Thyroid gland (tissue), 4 donors: ENCODE measurements at regions not wholly inside any gene's neighbourhood (a gene's known extent, or its start where the extent isn't known, plus 50 kb on each side); places are given as distances from the start of the nearest gene placed in this dataset.

Experiments used
- DNase-seq, 2 donors: peaks; one replicate each; pipeline ENCODE4 v3.0.0-alpha.2; 2019
- H3K27ac ChIP-seq, 3 donors: fragments of 200-600 bp; sonication (generic); 1 replicate in 2 of 3; 2 replicates in 1 of 3; pipeline ENCODE4 v1.5.1; 2016 to 2019; ENCODE audit warnings: mild to moderate bottlenecking in 1 of 3, moderate library complexity in 1 of 3
- H3K27me3 ChIP-seq: fragments of 200-600 bp; sonication (generic); one replicate; pipeline ENCODE4 v1.5.1; 2019
- H3K36me3 ChIP-seq, 2 donors: fragments of 200-600 bp; sonication (generic); one replicate each; pipeline ENCODE4 v1.5.1; 2016 to 2019
- H3K4me1 ChIP-seq, 2 donors: fragments of 200-600 bp; sonication (generic); one replicate each; pipeline ENCODE4 v1.5.1; 2017 to 2019
- H3K4me3 ChIP-seq, 3 donors: fragments of 200-600 bp; sonication (generic); replicated peaks in 1 of 3; 1 replicate in 2 of 3; 2 replicates in 1 of 3; pipeline ENCODE4 v1.5.1; 2016; ENCODE audit warnings: mild to moderate bottlenecking in 1 of 3
- H3K9me3 ChIP-seq: fragments of 200-600 bp; sonication (generic); one replicate; pipeline ENCODE4 v1.5.1; 2017
- CTCF ChIP-seq, 6 experiments: fragments of 200-600 bp in 3 of 6; fragments of 450-650 bp in 3 of 6; sonication (generic) in 3 of 6; IDR thresholded peaks; one replicate each; pipeline ENCODE4 v1.5.1; 2016 to 2019; ENCODE audit warnings: antibody characterized with exemption in 6 of 6, mild to moderate bottlenecking in 2 of 6, inconsistent platforms in 1 of 6, moderate library complexity in 1 of 6
- POLR2A ChIP-seq, 2 donors: fragments of 450-650 bp; IDR thresholded peaks; one replicate each; pipeline ENCODE4 v1.6.1; 2017; ENCODE audit warnings: antibody characterized with exemption in 2 of 2, mild to moderate bottlenecking in 2 of 2, moderate library complexity in 1 of 2
- WGBS, 2 donors: methylation state at CpG; one replicate each; pipeline ENCODE4 v1.1.5; 2017; 5-methylcytosine and 5-hydroxymethylcytosine counted together
- intact Hi-C: fragments of 100-400 bp; cut with DNase I; formaldehyde crosslinking; loops from one replicate; pipeline ENCODE4 v1.15.1; 2023

GRCh38 chr18:39976771-39977170 is 1978.3 kb upstream of the PIK3C3 start:
- 90 to 92% methylated on average over 8 to 9 of the region's 9 CpGs for WGBS, 2 donors
- no peaks in the 10 kb centered on the region for H3K9me3 ChIP-seq
- H3K4me1 ChIP-seq, result no peaks in the 10 kb centered on the region
- intact Hi-C loops, result no loop called here
- no peak for TF ChIP-seq CTCF (IDR thresholded peaks at IDR 0.05)
- no peak for TF ChIP-seq POLR2A (IDR thresholded peaks at IDR 0.05)
- no peaks in the 10 kb centered on the region for H3K27me3 ChIP-seq
- no peak overlapping the region for H3K27ac ChIP-seq
- no peaks in the 10 kb centered on the region for H3K36me3 ChIP-seq
- H3K4me3 ChIP-seq, result no peak overlapping the region
- DNase-seq, result no peak

DNA sequence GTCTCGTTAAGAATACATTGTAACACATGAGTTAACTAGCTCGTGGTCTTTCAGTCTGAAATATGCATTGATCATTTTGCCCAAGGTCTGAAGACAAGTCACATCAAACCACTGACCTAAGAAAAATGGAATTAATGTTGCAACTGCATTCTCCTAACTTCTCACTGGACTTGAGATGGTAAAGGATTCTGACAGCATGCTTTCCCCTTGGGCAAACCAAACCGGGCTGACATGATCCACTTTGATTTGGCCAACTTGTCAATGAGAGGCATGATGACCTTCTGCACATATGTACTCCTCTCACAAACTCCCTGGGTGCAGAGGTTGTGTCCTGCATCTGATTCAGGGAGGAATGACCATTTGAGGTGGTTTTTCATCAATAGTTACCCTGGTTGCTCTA is 1982.5 kb upstream of the PIK3C3 start:
- Histone ChIP-seq H3K27me3 (no peaks in the 10 kb centered on the region), H3K36me3 (no peaks in the 10 kb centered on the region), H3K4me1 (no peaks in the 10 kb centered on the region), H3K27ac (no peak overlapping the region), H3K9me3 (no peaks in the 10 kb centered on the region), H3K4me3 (no peak overlapping the region)
- intact Hi-C loops, result no loop called here
- no peak for DNase-seq
- 67 to 79% methylated on average over 3 of the region's 3 CpGs for WGBS, 2 donors
- no peak for TF ChIP-seq POLR2A (IDR thresholded peaks at IDR 0.05)
- TF ChIP-seq CTCF (IDR thresholded peaks at IDR 0.05), result no peak

GRCh38 chr18:39969803-39970494 is 1985.1 kb upstream of the PIK3C3 start:
- no peaks in the 10 kb centered on the region for H3K4me1 ChIP-seq
- 76 to 86% methylated on average over 2 of the region's 2 CpGs for WGBS, 2 donors

DNA sequence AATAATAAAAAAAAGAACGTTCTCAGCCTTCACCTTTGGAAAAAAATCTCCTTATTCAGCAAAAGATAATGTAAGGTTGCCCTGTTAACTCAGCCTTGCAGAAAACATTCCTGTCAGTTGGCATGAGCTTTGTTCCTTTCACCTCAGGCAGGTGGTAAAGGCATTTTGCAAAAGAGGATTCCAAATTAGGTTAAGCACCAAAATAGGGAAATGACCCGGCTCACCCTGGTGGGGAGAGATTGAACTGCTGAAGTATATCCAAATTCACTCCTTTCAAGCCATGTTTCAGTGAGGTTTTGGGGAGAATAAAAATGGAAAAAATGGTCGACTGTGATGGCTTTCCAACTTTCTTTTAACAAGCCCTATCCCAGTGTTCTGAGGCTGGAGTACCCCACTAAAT is 1988.8 kb upstream of the PIK3C3 start:
- Histone ChIP-seq H3K4me1 (no peaks in the 10 kb centered on the region), H3K27ac (no peak overlapping the region), H3K36me3 (no peaks in the 10 kb centered on the region), H3K27me3 (no peaks in the 10 kb centered on the region), H3K9me3 (no peaks in the 10 kb centered on the region), H3K4me3 (no peak overlapping the region)
- intact Hi-C loops, result no loop called here
- peak; percentile 5 to 25 for DNase-seq
- WGBS, 2 donors, result 55 to 56% methylated on average over 3 of the region's 3 CpGs
- TF ChIP-seq CTCF (IDR thresholded peaks at IDR 0.05) (peak in 4 of 6 experiments; percentile 24 to 49 (median 36)), POLR2A (IDR thresholded peaks at IDR 0.05) (no peak)

More at GRCh38 chr18:39969803-39970494, 1985.1 kb upstream of the PIK3C3 start:
- Histone ChIP-seq H3K27ac (no peak overlapping the region), H3K9me3 (no peaks in the 10 kb centered on the region), H3K36me3 (no peaks in the 10 kb centered on the region), H3K27me3 (no peaks in the 10 kb centered on the region), H3K4me3 (no peak overlapping the region)
- TF ChIP-seq CTCF (IDR thresholded peaks at IDR 0.05) (no peak), POLR2A (IDR thresholded peaks at IDR 0.05) (no peak)
- no peak for DNase-seq
- intact Hi-C loops, result no loop called here

- no peak for TF ChIP-seq CTCF (IDR thresholded peaks at IDR 0.05)
- TF ChIP-seq POLR2A (IDR thresholded peaks at IDR 0.05), result no peak
- intact Hi-C loops, result no loop called here
- Histone ChIP-seq H3K27ac (no peak overlapping the region), H3K4me3 (no peak overlapping the region), H3K27me3 (no peaks in the 10 kb centered on the region), H3K4me1 (no peaks in the 10 kb centered on the region), H3K36me3 (no peaks in the 10 kb centered on the region), H3K9me3 (no peaks in the 10 kb centered on the region)
- WGBS, 2 donors, result 78 to 90% methylated on average over 2 of the region's 2 CpGs
- DNase-seq, result no peak
Observed at GRCh38 chr18:39962546-39962945, 1992.5 kb upstream of the PIK3C3 start.
